ENCODE measurements at regions not wholly inside any gene's neighbourhood (a gene's known extent, or its start where the extent isn't known, plus 50 kb on each side); places are given as distances from the start of the nearest gene placed in this dataset.

- peaks cover 3% of the 10 kb centered on the region for H3K9me3 Mint-ChIP-seq
- peak overlapping the region; percentile 82 for H3K27ac Mint-ChIP-seq
- ChIA-PET POLR2A (interaction anchor here (0.6 to 2.0 kb wide), 3 partner anchors 57 to 575 kb away, joined by 3 to 9 read pairs (median 6); partner anchors contain the start of gene TNRC6C), CTCF (no interaction called here)
- ATAC-seq (ENCODE audit: low read depth) (no peak), DNase-seq (no peak)
- peak overlapping the region; percentile 82 for H3K4me3 Mint-ChIP-seq
- H3K4me1 Mint-ChIP-seq: peaks cover 23% of the 10 kb centered on the region
- H3K27me3 Mint-ChIP-seq: no peaks in the 10 kb centered on the region
- intact Hi-C loops (cut with micrococcal nuclease): loop anchor here (2.0 kb wide), 1 partner anchor 291 kb away; the partner anchor contains the start of gene TNRC6C
- peaks cover 4% of the 10 kb centered on the region for H3K36me3 Mint-ChIP-seq (ENCODE audit: low read depth)
- TF ChIP-seq CTCF (IDR thresholded peaks at IDR 0.05): no peak
These were observed 291.0 kb upstream of the TNRC6C start for GRCh38 chr17:77667478-77667877.

- Mint-ChIP-seq H3K9me3 (peaks cover 3% of the 10 kb centered on the region), H3K27me3 (no peaks in the 10 kb centered on the region), H3K4me1 (peaks cover 23% of the 10 kb centered on the region), H3K36me3 (ENCODE audit: low read depth) (peaks cover 12% of the 10 kb centered on the region), H3K27ac (no peak overlapping the region), H3K4me3 (peak overlapping the region; percentile 5)
- DNase-seq: no peak
- ATAC-seq (ENCODE audit: low read depth): no peak
- no peak for TF ChIP-seq CTCF (IDR thresholded peaks at IDR 0.05)
- POLR2A ChIA-PET: no interaction called here
- intact Hi-C loops (cut with micrococcal nuclease): loop anchor here (2.0 kb wide), 1 partner anchor 58 kb away; no protein-coding TSS in a partner anchor
- CTCF ChIA-PET: no interaction called here
These were observed 290.0 kb upstream of the TNRC6C start for GRCh38 chr17:77668518-77668917.

GRCh38 chr17:77670173-77670572 is 288.3 kb upstream of the TNRC6C start:
- no peak for ATAC-seq (ENCODE audit: low read depth)
- CTCF ChIA-PET: no interaction called here
- DNase-seq: no peak
- intact Hi-C loops (cut with micrococcal nuclease): no loop called here
- no peak overlapping the region for H3K4me3 Mint-ChIP-seq
- POLR2A ChIA-PET: no interaction called here
- H3K36me3 Mint-ChIP-seq (ENCODE audit: low read depth): peaks cover 18% of the 10 kb centered on the region
- no peak overlapping the region for H3K27ac Mint-ChIP-seq
- no peaks in the 10 kb centered on the region for H3K27me3 Mint-ChIP-seq
- peaks cover 3% of the 10 kb centered on the region for H3K9me3 Mint-ChIP-seq
- no peak for TF ChIP-seq CTCF (IDR thresholded peaks at IDR 0.05)
- peaks cover 23% of the 10 kb centered on the region for H3K4me1 Mint-ChIP-seq

GRCh38 chr17:77674358-77674757 is 284.1 kb upstream of the TNRC6C start:
- no peaks in the 10 kb centered on the region for H3K4me1 Mint-ChIP-seq
- CTCF ChIA-PET: no interaction called here
- no peak for ATAC-seq (ENCODE audit: low read depth)
- DNase-seq: no peak
- POLR2A ChIA-PET: no interaction called here
- peaks cover 2% of the 10 kb centered on the region for H3K27me3 Mint-ChIP-seq
- no peaks in the 10 kb centered on the region for H3K9me3 Mint-ChIP-seq
- intact Hi-C loops (cut with micrococcal nuclease): no loop called here
- no peak for TF ChIP-seq CTCF (IDR thresholded peaks at IDR 0.05)
- peaks cover 14% of the 10 kb centered on the region for H3K36me3 Mint-ChIP-seq (ENCODE audit: low read depth)
- H3K27ac Mint-ChIP-seq: no peak overlapping the region
- H3K4me3 Mint-ChIP-seq: no peak overlapping the region

- Mint-ChIP-seq H3K27me3 (peaks cover 2% of the 10 kb centered on the region), H3K36me3 (ENCODE audit: low read depth) (peaks cover 17% of the 10 kb centered on the region), H3K9me3 (no peaks in the 10 kb centered on the region), H3K4me1 (no peaks in the 10 kb centered on the region), H3K27ac (no peak overlapping the region), H3K4me3 (no peak overlapping the region)
- intact Hi-C loops (cut with micrococcal nuclease): no loop called here
- TF ChIP-seq CTCF (IDR thresholded peaks at IDR 0.05): no peak
- no peak for DNase-seq
- POLR2A ChIA-PET: no interaction called here
- CTCF ChIA-PET: no interaction called here
- ATAC-seq (ENCODE audit: low read depth): no peak
These were observed 283.1 kb upstream of the TNRC6C start for GRCh38 chr17:77675411-77675810.

Data from activated B cell treated with CpG ODN at 0.5 μM for 24 hours (primary cell).